ENCODE measurements at regions not wholly inside any gene's neighbourhood (a gene's known extent, or its start where the extent isn't known, plus 50 kb on each side); places are given as distances from the start of the nearest gene placed in this dataset.

DNA sequence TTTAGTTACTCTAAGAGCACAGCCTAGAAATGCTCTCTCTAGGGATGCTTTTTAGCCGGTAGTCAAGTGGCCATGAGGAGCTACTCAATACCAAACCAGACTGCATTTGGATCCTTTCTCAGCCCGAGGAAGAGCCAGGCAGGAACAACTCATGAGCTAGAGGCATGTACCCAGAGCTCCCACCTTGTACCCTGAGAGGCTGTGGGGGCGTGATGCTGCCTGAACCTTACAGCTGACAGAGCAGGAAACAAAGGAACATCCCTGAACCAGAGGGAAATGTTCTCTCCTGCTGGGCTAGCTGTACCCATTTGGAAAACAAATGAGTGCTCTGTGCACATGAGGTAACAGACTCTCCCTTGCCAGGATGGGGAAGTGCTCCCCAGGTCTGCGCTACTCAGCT lies 131.6 kb downstream of the OSR1 start:
- Histone ChIP-seq H3K27me3 (no peaks in the 10 kb centered on the region), H3K9me3 (no peaks in the 10 kb centered on the region), H3K4me1 (peaks cover 0 to 3% of the 10 kb centered on the region in 2 donors), H3K27ac (no peak overlapping the region), H3K36me3 (no peaks in the 10 kb centered on the region), H3K4me3 (no peak overlapping the region)
- TF ChIP-seq, protein P1, sequence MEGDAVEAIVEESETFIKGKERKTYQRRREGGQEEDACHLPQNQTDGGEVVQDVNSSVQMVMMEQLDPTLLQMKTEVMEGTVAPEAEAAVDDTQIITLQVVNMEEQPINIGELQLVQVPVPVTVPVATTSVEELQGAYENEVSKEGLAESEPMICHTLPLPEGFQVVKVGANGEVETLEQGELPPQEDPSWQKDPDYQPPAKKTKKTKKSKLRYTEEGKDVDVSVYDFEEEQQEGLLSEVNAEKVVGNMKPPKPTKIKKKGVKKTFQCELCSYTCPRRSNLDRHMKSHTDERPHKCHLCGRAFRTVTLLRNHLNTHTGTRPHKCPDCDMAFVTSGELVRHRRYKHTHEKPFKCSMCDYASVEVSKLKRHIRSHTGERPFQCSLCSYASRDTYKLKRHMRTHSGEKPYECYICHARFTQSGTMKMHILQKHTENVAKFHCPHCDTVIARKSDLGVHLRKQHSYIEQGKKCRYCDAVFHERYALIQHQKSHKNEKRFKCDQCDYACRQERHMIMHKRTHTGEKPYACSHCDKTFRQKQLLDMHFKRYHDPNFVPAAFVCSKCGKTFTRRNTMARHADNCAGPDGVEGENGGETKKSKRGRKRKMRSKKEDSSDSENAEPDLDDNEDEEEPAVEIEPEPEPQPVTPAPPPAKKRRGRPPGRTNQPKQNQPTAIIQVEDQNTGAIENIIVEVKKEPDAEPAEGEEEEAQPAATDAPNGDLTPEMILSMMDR (IDR thresholded peaks at IDR 0.05): no peak
- DNase-seq (ENCODE audit: low spot score in 2 of 2): no peak
- intact Hi-C loops (cut with DNase I): no loop called here

DNA sequence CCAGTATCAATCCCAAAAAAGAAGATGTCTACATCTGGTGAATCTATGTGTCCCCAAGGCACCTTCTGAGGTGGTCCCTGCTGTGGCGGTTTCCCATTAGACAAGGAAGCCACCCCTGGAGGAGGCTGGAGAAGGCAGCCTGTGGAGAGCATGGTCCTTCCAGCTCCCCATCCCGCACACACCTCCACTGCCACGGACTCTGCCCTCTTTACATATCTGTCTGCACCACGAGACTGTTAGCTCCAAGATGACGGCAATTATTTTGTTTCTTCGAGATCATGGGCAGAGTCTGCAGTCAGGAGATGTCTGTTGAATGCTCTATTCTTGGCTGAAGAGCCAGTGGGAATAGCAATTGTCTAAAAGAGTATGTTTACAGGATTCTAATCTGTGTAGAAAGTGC lies 132.0 kb downstream of the OSR1 start:
- TF ChIP-seq, protein P1 (IDR thresholded peaks at IDR 0.05): no peak
- Histone ChIP-seq H3K4me3 (no peak overlapping the region), H3K36me3 (no peaks in the 10 kb centered on the region), H3K9me3 (no peaks in the 10 kb centered on the region), H3K4me1 (peaks cover 0 to 5% of the 10 kb centered on the region in 2 donors), H3K27me3 (no peaks in the 10 kb centered on the region), H3K27ac (no peak overlapping the region)
- no peak for DNase-seq (ENCODE audit: low spot score in 2 of 2)
- intact Hi-C loops (cut with DNase I): no loop called here

DNA sequence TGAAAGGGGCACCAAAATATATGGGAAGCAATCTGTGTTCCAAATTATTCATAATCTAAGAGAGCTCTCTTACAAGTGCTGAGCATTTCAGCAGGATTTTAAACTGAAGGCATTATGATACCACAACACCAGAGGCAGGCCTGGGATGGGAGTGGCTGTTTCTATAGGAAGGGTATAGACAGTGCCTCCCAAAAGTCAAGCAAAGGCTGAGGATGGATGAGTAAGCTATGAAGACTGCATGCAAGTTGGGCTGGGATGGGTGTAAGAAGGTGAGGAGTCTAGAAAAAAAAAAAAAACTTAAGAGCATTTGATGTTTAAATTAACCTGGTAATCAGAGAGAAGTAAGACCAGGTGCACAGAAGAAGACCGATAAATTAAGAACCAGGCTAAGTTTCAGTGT lies 132.5 kb downstream of the OSR1 start:
- H3K27ac ChIP-seq: no peak overlapping the region
- H3K36me3 ChIP-seq: no peaks in the 10 kb centered on the region
- peaks cover 0 to 5% of the 10 kb centered on the region in 2 donors for H3K4me1 ChIP-seq
- TF ChIP-seq, protein P1 (IDR thresholded peaks at IDR 0.05): no peak
- H3K27me3 ChIP-seq: no peaks in the 10 kb centered on the region
- no peaks in the 10 kb centered on the region for H3K9me3 ChIP-seq
- DNase-seq (ENCODE audit: low spot score in 2 of 2): no peak
- no peak overlapping the region for H3K4me3 ChIP-seq
- intact Hi-C loops (cut with DNase I): no loop called here

DNA sequence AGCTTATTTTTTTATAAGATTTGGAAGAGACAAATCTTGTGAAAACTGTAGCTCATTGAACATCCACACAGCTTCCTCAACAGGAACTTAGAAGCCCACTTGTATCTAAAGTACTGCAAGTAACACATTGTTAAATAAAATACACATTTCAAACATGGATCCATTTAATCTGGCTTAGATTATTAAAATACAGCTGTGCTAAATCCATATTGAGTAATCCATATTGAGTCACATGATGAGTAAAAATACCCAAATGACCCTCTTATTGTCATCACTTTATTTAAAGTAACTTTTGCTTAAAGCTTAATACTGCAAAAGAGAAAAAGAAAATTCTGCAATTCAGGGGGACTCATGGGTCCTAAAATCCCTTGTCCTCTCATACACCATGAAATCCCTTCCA lies 133.3 kb downstream of the OSR1 start:
- DNase-seq (ENCODE audit: low spot score in 2 of 2): no peak
- Histone ChIP-seq H3K9me3 (no peaks in the 10 kb centered on the region), H3K27ac (no peak overlapping the region), H3K4me3 (no peak overlapping the region), H3K27me3 (no peaks in the 10 kb centered on the region), H3K4me1 (peaks cover 0 to 5% of the 10 kb centered on the region in 2 donors), H3K36me3 (no peaks in the 10 kb centered on the region)
- TF ChIP-seq, protein P1 (IDR thresholded peaks at IDR 0.05): no peak
- intact Hi-C loops (cut with DNase I): no loop called here

DNA sequence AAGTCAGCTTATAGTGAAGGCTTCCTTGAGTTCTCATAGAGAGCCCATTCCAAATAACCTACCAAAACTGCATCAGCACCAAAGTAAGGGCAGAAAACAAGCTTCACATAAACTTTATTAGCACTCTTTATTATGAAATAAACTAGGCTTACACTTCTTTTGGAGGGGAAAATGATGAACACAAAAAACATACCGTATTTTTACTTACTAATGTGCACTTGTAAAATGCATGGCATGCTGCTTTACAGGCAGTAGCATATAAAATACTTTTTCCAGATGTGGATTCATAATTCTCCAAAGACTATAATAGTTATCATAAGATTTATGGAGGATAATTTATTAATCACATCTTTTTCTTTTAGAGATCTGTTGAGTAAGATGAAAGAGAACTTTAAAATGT lies 133.9 kb downstream of the OSR1 start:
- DNase-seq (ENCODE audit: low spot score in 2 of 2): no peak
- H3K4me3 ChIP-seq: no peak overlapping the region
- H3K36me3 ChIP-seq: no peaks in the 10 kb centered on the region
- H3K27me3 ChIP-seq: no peaks in the 10 kb centered on the region
- no peaks in the 10 kb centered on the region for H3K9me3 ChIP-seq
- H3K27ac ChIP-seq: no peak overlapping the region
- TF ChIP-seq, protein P1 (IDR thresholded peaks at IDR 0.05): no peak
- intact Hi-C loops (cut with DNase I): no loop called here
- peaks cover 0 to 8% of the 10 kb centered on the region in 2 donors for H3K4me1 ChIP-seq

DNA sequence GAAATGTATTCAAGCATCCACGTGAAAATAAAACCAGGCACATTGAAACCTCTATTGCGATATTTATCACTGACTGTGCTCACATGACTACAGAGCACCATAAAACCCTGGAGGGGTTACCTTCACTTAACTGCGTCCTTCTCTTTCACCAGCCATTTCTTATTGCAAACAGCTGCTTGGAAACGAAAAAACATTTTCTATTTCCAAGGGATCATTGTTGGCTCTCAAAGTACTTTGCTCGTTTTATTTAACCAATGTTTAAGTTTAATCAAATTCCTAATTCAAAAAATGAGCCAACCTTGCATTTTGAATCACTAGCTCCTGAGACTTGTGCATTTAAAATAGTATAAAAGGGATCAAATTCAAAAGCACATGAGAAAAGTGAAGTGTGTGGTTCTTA lies 134.4 kb downstream of the OSR1 start:
- no peak for DNase-seq (ENCODE audit: low spot score in 2 of 2)
- TF ChIP-seq, protein P1 (IDR thresholded peaks at IDR 0.05): no peak
- H3K27me3 ChIP-seq: no peaks in the 10 kb centered on the region
- peaks cover 0 to 12% of the 10 kb centered on the region in 2 donors for H3K4me1 ChIP-seq
- intact Hi-C loops (cut with DNase I): no loop called here
- H3K27ac ChIP-seq: no peak overlapping the region
- no peaks in the 10 kb centered on the region for H3K36me3 ChIP-seq
- H3K9me3 ChIP-seq: no peaks in the 10 kb centered on the region
- H3K4me3 ChIP-seq: no peak overlapping the region
